ENCODE measurements at regions not wholly inside any gene's neighbourhood (a gene's known extent, or its start where the extent isn't known, plus 50 kb on each side); places are given as distances from the start of the nearest gene placed in this dataset.

DNA sequence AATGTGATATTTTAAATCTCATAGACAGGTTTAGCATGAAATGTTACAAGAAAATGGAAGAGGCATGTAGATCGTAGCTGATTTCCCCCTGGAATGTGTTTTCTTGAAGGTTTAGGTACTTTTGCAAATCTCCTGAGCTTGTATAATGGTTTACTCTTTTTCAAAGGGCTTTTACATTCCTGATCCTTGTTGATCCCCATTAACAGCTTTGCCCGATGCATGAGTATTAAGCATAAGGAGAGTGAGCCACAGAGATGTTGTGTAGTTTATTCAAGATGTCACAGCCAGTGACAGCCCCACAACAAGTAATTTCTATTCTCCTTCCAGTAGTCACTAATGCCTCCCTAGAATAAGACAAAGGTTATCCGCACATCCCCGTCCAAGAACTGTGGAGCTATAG is 103.7 kb downstream of the SKIDA1 start:
- TF ChIP-seq CTCF (IDR thresholded peaks at IDR 0.05): no peak
- no peak for TF ChIP-seq ZFX (IDR thresholded peaks at IDR 0.05; ENCODE audit: borderline replicate concordance)
